Right lobe of liver (tissue), 6 donors: ENCODE measurements at regions not wholly inside any gene's neighbourhood (a gene's known extent, or its start where the extent isn't known, plus 50 kb on each side); places are given as distances from the start of the nearest gene placed in this dataset.

Source experiments
- ATAC-seq, 4 donors: fragments of 200-7000 bp; cut with Tn5 transposase; one replicate each; pipeline ENCODE4 v1.9.1; 2020; ENCODE audit warnings: mild to moderate bottlenecking in 4 of 4, moderate library complexity in 4 of 4
- DNase-seq, 3 donors: peaks; one replicate each; pipeline ENCODE4 v3.0.0-alpha.2; 2020
- H3K27ac ChIP-seq, 3 donors: fragments of 200-600 bp; one replicate each; pipeline ENCODE4 v1.8.0; 2022
- H3K27me3 ChIP-seq, 2 donors: fragments of 200-600 bp; one replicate each; pipeline ENCODE4 v1.8.0; 2022
- H3K36me3 ChIP-seq, 4 donors: fragments of 200-600 bp; sonication (generic) in 1 of 4; one replicate each; pipeline versions ENCODE4 v1.5.1 to v1.8.0; 2017 to 2022; ENCODE audit warnings: control low read depth in 1 of 4
- H3K4me1 ChIP-seq, 4 donors: fragments of 200-600 bp; sonication (generic) in 1 of 4; one replicate each; pipeline versions ENCODE4 v1.5.1 to v1.8.0; 2017 to 2022; ENCODE audit warnings: control low read depth in 1 of 4
- H3K4me3 ChIP-seq, 3 donors: fragments of 200-600 bp; one replicate each; pipeline ENCODE4 v1.8.0; 2022
- H3K9me3 ChIP-seq, 4 donors: fragments of 200-600 bp; sonication (generic) in 1 of 4; one replicate each; pipeline versions ENCODE4 v1.5.1 to v1.8.0; 2017 to 2022; ENCODE audit warnings: control low read depth in 1 of 4
- CTCF ChIP-seq, 4 donors: fragments of 200-600 bp in 3 of 4; fragments of 450-650 bp in 1 of 4; IDR thresholded peaks; one replicate each; pipeline versions ENCODE4 v1.5.1 to v1.8.0; 2016 to 2022; ENCODE audit warnings: antibody characterized with exemption in 4 of 4, mild to moderate bottlenecking in 2 of 4
- POLR2A ChIP-seq: fragments of 450-650 bp; IDR thresholded peaks from one replicate; pipeline ENCODE4 v1.6.1; 2017; ENCODE audit warnings: antibody characterized with exemption, mild to moderate bottlenecking
- WGBS: methylation state at CpG from one replicate; pipeline ENCODE4 v1.1.6; 2018; ENCODE audit warnings: low coverage, low lambda C conversion rate; ENCODE audit not compliant: insufficient coverage; ENCODE audit errors: missing lambda C conversion rate; 5-methylcytosine and 5-hydroxymethylcytosine counted together
- intact Hi-C, 2 donors: fragments of 100-400 bp; cut with DNase I; formaldehyde crosslinking; loops; one replicate each; pipeline versions ENCODE4 v1.11.2 to v1.14.1; 2022
- donor health status: DM: no; HTN: yes; CAD: no.
- donor health status: DM: no; HTN: no; CAD: no.
- donor health status: DM: no; HTN: no; CAD: no.
- donor health status: DM: no; HTN: yes; CAD: no.
- donor health status: DM: no; HTN: yes; CAD: no.

GRCh38 chr4:84413976-84414375, 85.1 kb downstream of the NKX6-1 start:
- no peak for DNase-seq
- Histone ChIP-seq H3K27ac (no peak overlapping the region), H3K4me3 (no peak overlapping the region), H3K36me3 (no peaks in the 10 kb centered on the region), H3K9me3 (no peaks in the 10 kb centered on the region), H3K27me3 (no peaks in the 10 kb centered on the region), H3K4me1 (no peaks in the 10 kb centered on the region)
- WGBS, result 33% methylated on average over 1 of the region's 1 CpG
- TF ChIP-seq CTCF (IDR thresholded peaks at IDR 0.05) (no peak), POLR2A (no peak)
- ATAC-seq, result no peak
- intact Hi-C loops, result no loop called here

- Histone ChIP-seq H3K4me3 (no peak overlapping the region), H3K36me3 (no peaks in the 10 kb centered on the region), H3K27ac (no peak overlapping the region), H3K27me3 (no peaks in the 10 kb centered on the region), H3K9me3 (no peaks in the 10 kb centered on the region), H3K4me1 (no peaks in the 10 kb centered on the region)
- ATAC-seq (no peak), DNase-seq (no peak)
- intact Hi-C loops, result no loop called here
- TF ChIP-seq CTCF (IDR thresholded peaks at IDR 0.05) (no peak), POLR2A (no peak)
Measured at GRCh38 chr4:84413480-84413879, 85.6 kb downstream of the NKX6-1 start.

- ATAC-seq (no peak), DNase-seq (no peak)
- Histone ChIP-seq H3K9me3 (no peaks in the 10 kb centered on the region), H3K27me3 (no peaks in the 10 kb centered on the region), H3K4me3 (no peak overlapping the region), H3K36me3 (no peaks in the 10 kb centered on the region), H3K27ac (no peak overlapping the region), H3K4me1 (no peaks in the 10 kb centered on the region)
- TF ChIP-seq CTCF (IDR thresholded peaks at IDR 0.05), result no peak
- TF ChIP-seq POLR2A, result no peak
- intact Hi-C loops, result no loop called here
- 40% methylated on average over 1 of the region's 1 CpG for WGBS
Measured at GRCh38 chr4:84412062-84412461, 87.0 kb downstream of the NKX6-1 start.

- intact Hi-C loops, result no loop called here
- no peak for DNase-seq
Measured at GRCh38 chr4:84407554-84408407, 91.3 kb downstream of the NKX6-1 start.

More at GRCh38 chr4:84407554-84408407, 91.3 kb downstream of the NKX6-1 start:
- H3K36me3 ChIP-seq, result no peaks in the 10 kb centered on the region
- no peaks in the 10 kb centered on the region for H3K9me3 ChIP-seq
- no peak overlapping the region for H3K4me3 ChIP-seq
- no peak for TF ChIP-seq CTCF (IDR thresholded peaks at IDR 0.05)
- no peak for TF ChIP-seq POLR2A
- H3K27me3 ChIP-seq, result no peaks in the 10 kb centered on the region
- H3K27ac ChIP-seq, result no peak overlapping the region
- 68% methylated on average over 6 of the region's 6 CpGs for WGBS
- no peak for ATAC-seq
- no peaks in the 10 kb centered on the region for H3K4me1 ChIP-seq
